HG03060 (cell line): ENCODE measurements at regions not wholly inside any gene's neighbourhood (a gene's known extent, or its start where the extent isn't known, plus 50 kb on each side); places are given as distances from the start of the nearest gene placed in this dataset.

Experiments used
- ATAC-seq: cut with Tn5 transposase; IDR thresholded peaks from one replicate; pipeline ENCODE4 v1.9.1; 2021; ENCODE audit warnings: low read depth, moderate number of reproducible peaks; ENCODE audit not compliant: unreplicated experiment

GRCh38 chr13:78033509-78033908 is 114.9 kb upstream of the EDNRB start:
- ATAC-seq = no peak

DNA sequence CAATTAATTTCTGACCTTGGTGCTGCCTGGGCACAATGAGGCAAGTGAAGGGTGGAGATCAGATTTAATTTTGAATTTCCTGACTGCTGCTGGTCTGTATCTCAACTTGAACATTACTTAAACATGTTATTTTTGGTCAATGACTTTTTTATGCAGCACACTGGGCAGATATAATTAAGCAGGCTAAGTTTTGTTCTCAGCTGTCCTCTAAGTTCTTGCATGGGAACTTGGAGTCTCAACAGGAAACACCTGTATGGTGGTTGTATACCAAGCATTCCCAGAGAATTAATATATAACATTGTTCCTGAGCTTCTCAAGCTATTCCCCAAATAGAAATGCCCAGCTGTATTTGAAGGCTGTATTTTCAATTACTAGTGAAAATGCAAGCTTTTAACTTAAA is 113.5 kb upstream of the EDNRB start:
- no peak for ATAC-seq

DNA sequence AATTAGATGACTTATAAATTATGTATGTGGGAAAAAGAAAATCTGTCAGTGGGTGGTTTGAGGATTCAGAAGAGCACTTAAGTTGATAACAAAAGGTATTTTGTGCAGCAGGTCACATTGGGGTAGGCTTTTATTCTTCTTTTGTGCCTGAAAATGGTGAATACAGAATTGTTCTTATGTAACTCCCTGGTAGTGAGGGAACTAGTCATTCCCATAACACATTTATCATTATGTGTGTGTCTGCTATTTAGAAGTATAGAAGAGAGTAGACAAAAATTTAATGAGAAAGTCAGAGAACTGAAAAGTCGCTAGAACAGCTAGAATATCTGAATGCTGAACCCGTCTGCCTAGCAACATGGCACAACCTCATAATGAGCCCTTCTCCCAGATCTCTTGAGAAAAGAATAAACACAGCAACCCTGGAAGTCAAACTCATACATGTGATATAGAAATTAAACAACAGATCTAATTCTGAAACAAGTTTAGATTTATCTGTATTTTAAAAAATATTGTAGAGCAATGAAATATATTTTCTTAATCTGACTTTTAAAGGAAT is 111.8 kb upstream of the EDNRB start:
- ATAC-seq = no peak

- ATAC-seq = no peak
Observed at GRCh38 chr13:78029901-78030300, 111.3 kb upstream of the EDNRB start.

GRCh38 chr13:78028960-78029359 is 110.3 kb upstream of the EDNRB start:
- no peak for ATAC-seq

DNA sequence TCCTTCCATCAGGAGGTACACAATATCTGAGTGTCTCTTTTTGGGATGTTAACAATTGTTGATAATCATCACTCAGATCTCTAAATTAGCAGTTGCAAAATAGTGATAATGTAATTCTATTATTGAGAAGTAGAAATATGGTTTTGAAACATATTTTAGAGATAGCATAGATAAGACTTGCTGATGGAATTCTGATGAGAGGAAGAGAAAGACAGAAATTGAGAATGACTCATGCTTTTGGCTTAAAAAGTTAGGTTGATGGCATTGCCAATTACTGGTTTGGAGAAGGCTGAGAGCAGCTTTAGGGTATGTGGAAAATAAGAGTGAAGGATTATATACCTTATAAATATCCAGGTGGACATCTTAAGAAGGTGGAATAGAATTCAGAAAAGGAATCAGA is 106.4 kb upstream of the EDNRB start:
- no peak for ATAC-seq

DNA sequence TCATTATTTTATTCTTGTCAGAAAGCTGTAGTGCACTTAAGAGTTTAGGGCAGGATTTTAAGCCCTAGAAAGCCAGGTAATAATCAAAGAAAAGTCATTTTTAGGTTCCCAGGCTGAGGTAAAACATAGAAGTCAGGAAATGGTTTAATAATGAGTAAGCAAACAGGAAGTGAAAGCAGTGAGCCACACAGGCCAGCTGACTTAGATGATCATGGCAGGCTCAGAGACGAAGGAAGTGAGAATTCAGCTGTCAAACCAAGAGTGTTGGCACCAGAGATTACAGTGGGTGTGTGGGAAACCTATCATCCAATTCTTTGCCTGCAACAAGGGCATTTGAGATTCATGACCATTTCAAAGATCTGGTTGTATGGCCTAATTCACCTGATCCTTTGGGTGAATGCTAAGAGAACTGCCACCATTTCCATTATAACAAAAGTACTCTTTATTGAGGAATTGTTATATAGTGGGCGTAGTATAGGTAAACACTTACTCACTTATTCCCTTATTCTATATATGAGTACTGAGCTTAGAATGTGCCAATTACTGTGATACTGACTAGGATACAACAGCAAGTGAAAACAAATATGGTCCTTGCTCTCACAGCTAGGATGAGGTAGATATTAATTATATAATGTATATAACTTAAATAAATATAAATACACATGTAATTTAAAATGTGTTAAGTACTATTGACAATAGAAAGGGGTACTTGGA is 103.7 kb upstream of the EDNRB start:
- ATAC-seq = peak; percentile 100

GRCh38 chr13:78020861-78021260 is 102.2 kb upstream of the EDNRB start:
- no peak for ATAC-seq

DNA sequence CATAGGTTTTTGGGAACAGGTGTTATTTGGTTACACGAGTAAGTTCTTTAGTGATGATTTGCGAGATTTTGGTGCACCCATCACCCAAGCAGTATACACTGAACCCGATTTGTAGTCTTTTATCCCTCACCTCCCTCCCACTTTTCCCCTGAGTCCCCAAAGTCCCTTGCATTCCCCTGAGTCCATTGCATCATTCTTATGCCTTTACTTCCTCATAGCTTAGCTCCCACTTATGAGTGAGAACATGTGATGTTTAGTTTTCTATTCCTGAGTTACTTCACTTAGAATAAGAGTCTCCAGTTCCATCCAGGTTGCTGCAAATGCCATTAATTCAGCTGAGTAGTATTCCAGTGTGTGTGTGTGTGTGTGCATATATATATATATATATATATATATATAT is 97.2 kb upstream of the EDNRB start:
- ATAC-seq = no peak

DNA sequence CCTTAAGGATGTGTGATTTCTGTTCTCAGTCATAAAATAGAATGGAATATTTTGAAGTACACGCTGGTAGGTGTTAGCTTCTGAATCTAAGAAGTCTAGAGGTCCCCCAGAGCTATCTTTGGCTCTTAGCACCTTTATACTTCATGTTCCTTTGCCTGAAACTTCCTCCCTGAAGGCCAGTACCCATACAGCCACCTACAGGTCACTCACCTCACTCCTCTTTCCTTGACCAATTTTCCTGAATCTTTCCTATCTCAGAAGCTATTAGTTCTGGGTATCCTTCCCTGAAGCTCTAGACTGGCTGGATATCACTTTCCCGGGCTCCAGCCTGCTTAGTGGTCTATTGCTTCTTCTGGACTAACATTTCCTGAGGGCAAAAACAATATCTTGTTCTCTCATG is 93.4 kb upstream of the EDNRB start:
- no peak for ATAC-seq

GRCh38 chr13:78004821-78005220 is 86.2 kb upstream of the EDNRB start:
- no peak for ATAC-seq

- ATAC-seq = no peak
Observed at GRCh38 chr13:77999746-78000145, 81.1 kb upstream of the EDNRB start.

DNA sequence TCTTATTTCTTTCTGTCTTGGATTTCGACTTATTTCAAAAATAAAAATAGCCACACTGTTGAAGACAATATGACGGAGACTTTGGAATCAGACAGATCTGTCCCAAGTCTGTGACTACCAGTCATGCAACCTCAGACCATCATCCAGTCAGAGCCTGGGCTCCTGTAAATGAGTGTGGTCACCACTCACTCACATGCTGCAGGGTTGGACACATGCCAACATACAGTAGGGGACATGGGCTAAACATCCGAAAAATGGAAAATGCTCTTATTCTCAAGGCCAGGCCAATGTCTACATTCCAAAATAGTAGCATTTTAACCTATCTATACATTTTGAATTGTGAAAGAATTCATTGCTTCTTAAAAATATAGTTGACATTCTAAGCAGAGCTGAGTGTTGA is 75.5 kb upstream of the EDNRB start:
- no peak for ATAC-seq

DNA sequence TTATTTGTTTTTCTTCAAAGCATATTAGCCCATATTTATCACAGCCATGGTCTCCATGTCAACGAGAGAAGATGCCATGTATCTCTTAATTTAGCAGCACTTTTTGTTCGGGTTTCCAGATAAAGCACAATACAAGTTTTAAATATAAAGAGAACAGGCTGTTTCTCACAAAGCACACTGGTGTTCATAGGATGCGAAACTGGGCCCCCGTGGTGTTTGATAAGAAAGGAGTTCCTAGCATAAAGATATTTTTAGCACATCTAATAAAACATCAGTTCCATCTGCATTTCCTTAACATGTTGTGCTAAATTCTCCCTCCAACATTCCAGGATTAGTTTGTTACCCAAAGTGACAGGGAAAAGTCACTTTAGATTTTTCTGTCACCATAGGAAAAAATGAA is 72.4 kb upstream of the EDNRB start:
- ATAC-seq = no peak

DNA sequence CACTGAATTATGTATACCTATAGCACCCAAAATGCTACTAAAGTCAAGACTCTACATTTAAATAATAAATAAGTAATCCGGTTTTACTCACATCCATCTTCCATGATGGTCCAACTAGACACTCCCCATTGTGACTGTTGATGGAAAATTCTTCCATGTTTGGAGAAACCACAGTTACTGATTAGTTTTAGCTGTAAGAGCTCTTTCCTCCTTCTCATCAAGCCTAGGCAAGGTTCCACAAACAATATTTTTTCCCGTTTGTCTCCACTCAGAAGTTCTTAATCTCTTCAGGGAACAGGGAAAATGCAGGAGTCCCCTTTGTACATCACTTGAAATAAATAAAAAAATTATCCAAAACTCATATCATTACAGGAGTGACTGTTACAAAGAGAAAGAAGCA is 70.7 kb upstream of the EDNRB start:
- ATAC-seq = no peak

- no peak for ATAC-seq
Observed at GRCh38 chr13:77988355-77988754, 69.7 kb upstream of the EDNRB start.

DNA sequence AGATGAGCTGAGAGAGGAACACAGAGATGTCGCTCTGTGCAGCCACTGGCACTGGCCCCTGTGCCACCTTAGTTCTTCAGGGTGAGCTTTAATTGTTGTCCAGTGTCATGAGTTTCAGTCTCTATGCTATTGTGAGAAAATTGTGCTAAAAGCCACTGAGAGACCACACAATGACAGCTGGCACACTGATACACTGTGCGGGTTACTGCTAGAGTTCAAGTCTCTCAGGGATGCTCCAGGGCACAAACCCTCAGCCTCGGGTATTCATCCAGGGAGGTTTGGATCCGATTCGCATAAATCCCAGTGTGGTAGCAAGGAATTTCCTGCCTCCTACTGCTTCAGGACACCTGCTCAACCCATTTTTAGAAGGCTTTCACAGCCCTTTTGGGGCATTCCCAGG is 68.1 kb upstream of the EDNRB start:
- no peak for ATAC-seq

- ATAC-seq = no peak
Observed at GRCh38 chr13:77985866-77986636, 67.4 kb upstream of the EDNRB start.

DNA sequence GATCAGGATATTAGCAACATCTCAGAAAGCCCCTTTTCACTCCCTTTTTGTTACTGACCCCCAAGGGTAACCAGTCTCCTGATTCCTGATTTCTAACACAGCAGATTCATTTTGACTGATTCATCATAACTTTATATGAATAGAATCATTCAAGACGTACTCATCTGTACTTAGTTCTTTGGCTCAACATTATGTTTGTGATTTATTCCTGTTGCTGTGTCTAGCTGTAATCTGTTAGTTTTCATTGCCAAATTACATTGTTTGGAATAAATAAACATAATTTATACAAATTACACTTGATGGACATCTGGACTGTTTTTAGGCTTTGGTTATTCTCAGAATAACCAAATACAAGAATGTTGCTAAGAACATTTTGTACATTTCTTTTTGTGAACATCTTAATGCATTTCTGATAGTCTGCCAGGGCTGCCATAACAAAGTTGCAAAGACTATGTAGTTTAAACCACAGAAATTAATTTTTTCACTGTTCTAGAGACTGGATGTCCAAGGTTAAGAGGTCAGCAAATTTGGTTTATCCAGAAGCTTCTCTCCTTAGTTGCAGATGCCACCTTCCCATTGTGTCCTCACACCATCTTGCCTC is 62.8 kb upstream of the EDNRB start:
- no peak for ATAC-seq

DNA sequence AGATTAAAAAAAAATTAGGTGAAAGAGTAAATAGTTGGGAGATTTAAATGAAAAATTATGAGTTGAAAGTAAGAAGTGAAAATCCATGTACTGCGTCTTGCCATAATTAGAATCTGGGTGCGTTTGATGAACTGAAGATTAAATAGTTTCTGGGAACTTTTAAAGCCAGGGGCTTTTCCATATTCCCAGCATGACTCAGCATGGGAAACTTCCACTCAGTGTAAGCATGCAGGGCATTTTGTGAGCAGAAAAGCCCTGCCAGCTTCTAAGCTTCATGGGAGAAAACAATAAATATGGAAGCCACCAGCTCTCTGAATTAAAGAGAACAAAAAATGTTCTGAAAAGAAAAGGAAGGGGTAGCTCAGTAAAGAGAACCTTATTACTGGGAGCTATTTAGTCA is 62.0 kb upstream of the EDNRB start:
- ATAC-seq = no peak

- no peak for ATAC-seq
Observed at GRCh38 chr13:77979721-77980385, 61.2 kb upstream of the EDNRB start.
